Immature natural killer cell (primary cell): ENCODE measurements at regions not wholly inside any gene's neighbourhood (a gene's known extent, or its start where the extent isn't known, plus 50 kb on each side); places are given as distances from the start of the nearest gene placed in this dataset.
A peak's percentile ranks its signal among the peaks of the same experiment; 100 is the strongest.

Experiments used
- DNase-seq, 3 donors: peaks; one replicate each; pipeline ENCODE4 v3.0.0; 2022; ENCODE audit warnings: mixed read lengths in 1 of 3
- H3K27ac Mint-ChIP-seq, 6 donors: one replicate each; pipeline ENCODE4 v1.8.0; 2020; ENCODE audit warnings: mixed read lengths in 6 of 6, mild to moderate bottlenecking in 5 of 6, inconsistent platforms in 4 of 6, moderate library complexity in 3 of 6
- H3K27me3 Mint-ChIP-seq, 3 donors: one replicate each; pipeline ENCODE4 v1.8.0; 2020 to 2021; ENCODE audit warnings: low read depth in 3 of 3, mild to moderate bottlenecking in 3 of 3, mixed read lengths in 3 of 3, moderate library complexity in 3 of 3, inconsistent platforms in 1 of 3
- H3K36me3 Mint-ChIP-seq, 3 donors: one replicate each; pipeline ENCODE4 v1.8.0; 2020; ENCODE audit warnings: mixed read lengths in 3 of 3, inconsistent platforms in 2 of 3, mild to moderate bottlenecking in 2 of 3
- H3K4me1 Mint-ChIP-seq, 2 donors: one replicate each; pipeline ENCODE4 v1.8.0; 2020; ENCODE audit warnings: inconsistent platforms in 2 of 2, mild to moderate bottlenecking in 2 of 2, mixed read lengths in 2 of 2, moderate library complexity in 1 of 2
- H3K4me3 Mint-ChIP-seq, 5 donors: one replicate each; pipeline ENCODE4 v1.8.0; 2020; ENCODE audit warnings: mild to moderate bottlenecking in 5 of 5, mixed read lengths in 5 of 5, inconsistent platforms in 3 of 5, moderate library complexity in 3 of 5
- H3K9me3 Mint-ChIP-seq, 6 donors: one replicate each; pipeline ENCODE4 v1.8.0; 2020; ENCODE audit warnings: mild to moderate bottlenecking in 6 of 6, mixed read lengths in 6 of 6, inconsistent platforms in 4 of 6, moderate library complexity in 3 of 6

GRCh38 chr9:73022353-73022752, 69.5 kb upstream of the ALDH1A1 start:
- Mint-ChIP-seq H3K4me1 (peaks cover 14 to 16% of the 10 kb centered on the region in 2 donors), H3K4me3 (peak overlapping the region in 3 of 5 donors; percentile 56 to 72 (median 71)), H3K27me3 (peaks cover 4 to 10% (median 6%) of the 10 kb centered on the region in 3 donors), H3K27ac (peak overlapping the region in 1 of 6 donors; percentile 18), H3K9me3 (peaks cover 0 to 3% (median 0%) of the 10 kb centered on the region in 6 donors), H3K36me3 (no peaks in the 10 kb centered on the region)
- no peak for DNase-seq

GRCh38 chr9:73020877-73021276, 68.0 kb upstream of the ALDH1A1 start:
- H3K4me3 Mint-ChIP-seq: no peak overlapping the region
- peaks cover 4 to 10% (median 6%) of the 10 kb centered on the region in 3 donors for H3K27me3 Mint-ChIP-seq
- H3K9me3 Mint-ChIP-seq: peaks cover 0 to 3% (median 0%) of the 10 kb centered on the region in 6 donors
- no peaks in the 10 kb centered on the region for H3K36me3 Mint-ChIP-seq
- no peak for DNase-seq
- no peak overlapping the region for H3K27ac Mint-ChIP-seq
- H3K4me1 Mint-ChIP-seq: peaks cover 14 to 16% of the 10 kb centered on the region in 2 donors

DNA sequence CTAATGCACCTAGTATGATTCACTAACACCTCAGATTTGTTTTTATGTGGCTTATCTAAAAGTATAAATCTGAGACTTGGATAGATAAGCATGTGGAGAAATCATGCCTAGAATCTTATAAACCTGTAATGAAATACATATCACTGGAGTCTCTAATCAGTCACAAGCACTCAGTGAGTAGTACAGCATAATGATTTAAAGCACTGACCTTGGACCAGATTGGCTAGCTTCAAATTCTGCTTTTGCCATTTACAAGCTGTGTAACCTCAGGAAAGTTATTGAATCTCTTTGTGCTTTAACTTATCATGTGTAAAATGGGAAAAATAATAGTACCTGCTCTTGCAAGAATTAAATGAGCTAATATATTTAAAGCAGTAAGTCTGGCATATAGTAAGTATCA, 61.2 kb upstream of the ALDH1A1 start:
- H3K4me3 Mint-ChIP-seq: no peak overlapping the region
- no peaks in the 10 kb centered on the region for H3K36me3 Mint-ChIP-seq
- peaks cover 0 to 3% (median 0%) of the 10 kb centered on the region in 6 donors for H3K9me3 Mint-ChIP-seq
- H3K4me1 Mint-ChIP-seq: no peaks in the 10 kb centered on the region
- no peak for DNase-seq
- no peak overlapping the region for H3K27ac Mint-ChIP-seq
- H3K27me3 Mint-ChIP-seq: peaks cover 2 to 40% (median 9%) of the 10 kb centered on the region in 3 donors

GRCh38 chr9:73011956-73012355, 59.1 kb upstream of the ALDH1A1 start:
- H3K36me3 Mint-ChIP-seq: no peaks in the 10 kb centered on the region
- peaks cover 2 to 36% (median 11%) of the 10 kb centered on the region in 3 donors for H3K27me3 Mint-ChIP-seq
- no peak overlapping the region for H3K27ac Mint-ChIP-seq
- no peak for DNase-seq
- H3K4me1 Mint-ChIP-seq: no peaks in the 10 kb centered on the region
- no peak overlapping the region for H3K4me3 Mint-ChIP-seq
- H3K9me3 Mint-ChIP-seq: no peaks in the 10 kb centered on the region

DNA sequence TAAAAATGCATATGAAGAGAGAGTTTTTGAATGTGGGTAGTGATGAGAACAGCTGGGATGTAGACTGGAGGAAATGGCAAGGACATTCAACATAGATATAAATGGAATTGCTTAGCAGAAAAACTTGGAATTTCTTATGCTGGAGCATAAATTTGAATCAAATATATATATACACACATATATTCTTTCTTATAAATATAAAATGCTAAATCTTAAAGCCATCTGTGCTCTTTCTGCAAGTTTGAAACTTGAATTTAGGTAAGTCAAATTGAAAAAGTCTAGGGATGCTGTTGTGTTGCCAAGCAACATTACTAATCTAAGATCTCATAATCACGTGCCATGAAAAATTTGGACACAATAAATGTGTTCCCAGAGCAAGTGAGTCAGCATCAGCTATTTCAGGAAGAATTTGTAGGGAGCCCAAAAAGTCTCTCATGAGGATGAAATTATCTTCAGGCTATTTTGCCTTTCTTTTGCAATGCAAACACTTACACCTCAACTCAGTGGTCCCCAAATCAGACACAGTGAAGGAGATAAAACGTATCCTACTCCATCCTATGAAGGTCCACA, 58.4 kb upstream of the ALDH1A1 start:
- no peaks in the 10 kb centered on the region for H3K9me3 Mint-ChIP-seq
- DNase-seq: no peak
- H3K4me3 Mint-ChIP-seq: no peak overlapping the region
- peaks cover 2 to 40% (median 13%) of the 10 kb centered on the region in 3 donors for H3K27me3 Mint-ChIP-seq
- H3K4me1 Mint-ChIP-seq: no peaks in the 10 kb centered on the region
- no peaks in the 10 kb centered on the region for H3K36me3 Mint-ChIP-seq
- no peak overlapping the region for H3K27ac Mint-ChIP-seq

- Mint-ChIP-seq H3K9me3 (no peaks in the 10 kb centered on the region), H3K4me1 (no peaks in the 10 kb centered on the region), H3K4me3 (no peak overlapping the region), H3K27ac (no peak overlapping the region), H3K27me3 (peaks cover 2 to 37% (median 18%) of the 10 kb centered on the region in 3 donors), H3K36me3 (no peaks in the 10 kb centered on the region)
- no peak for DNase-seq
Observed at GRCh38 chr9:73009649-73010288, 56.9 kb upstream of the ALDH1A1 start.

- Mint-ChIP-seq H3K27ac (no peak overlapping the region), H3K4me1 (no peaks in the 10 kb centered on the region), H3K9me3 (no peaks in the 10 kb centered on the region), H3K4me3 (no peak overlapping the region), H3K27me3 (peaks cover 2 to 33% (median 20%) of the 10 kb centered on the region in 3 donors), H3K36me3 (no peaks in the 10 kb centered on the region)
- no peak for DNase-seq
Observed at GRCh38 chr9:73007966-73008672, 55.3 kb upstream of the ALDH1A1 start.

GRCh38 chr9:73006986-73007385, 54.1 kb upstream of the ALDH1A1 start:
- H3K27ac Mint-ChIP-seq: no peak overlapping the region
- DNase-seq: no peak
- H3K4me3 Mint-ChIP-seq: no peak overlapping the region
- H3K36me3 Mint-ChIP-seq: no peaks in the 10 kb centered on the region
- no peaks in the 10 kb centered on the region for H3K4me1 Mint-ChIP-seq
- no peaks in the 10 kb centered on the region for H3K9me3 Mint-ChIP-seq
- H3K27me3 Mint-ChIP-seq: peaks cover 2 to 30% (median 21%) of the 10 kb centered on the region in 3 donors
